ENCODE measurements at regions not wholly inside any gene's neighbourhood (a gene's known extent, or its start where the extent isn't known, plus 50 kb on each side); places are given as distances from the start of the nearest gene placed in this dataset.
A peak's percentile ranks its signal among the peaks of the same experiment; 100 is the strongest.

DNA sequence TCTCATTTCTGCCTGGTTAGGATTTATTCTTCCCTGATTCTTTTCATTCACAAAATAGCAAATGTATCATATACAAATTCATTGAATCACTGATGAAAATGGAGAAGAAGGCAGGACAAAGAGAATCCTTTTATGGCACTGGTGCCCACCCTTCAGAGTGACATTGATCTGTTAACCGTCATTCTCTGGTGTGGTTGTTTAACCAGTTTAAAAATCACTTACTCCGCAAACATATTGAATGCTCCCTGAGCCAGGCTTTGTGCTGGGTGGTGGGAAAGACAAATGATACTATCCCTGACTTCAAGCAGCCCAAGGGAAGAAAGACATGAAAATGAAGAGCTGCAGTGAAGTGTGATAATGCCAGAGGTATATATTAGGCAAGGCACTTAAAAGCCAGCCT lies 187.5 kb upstream of the SLC38A2 start:
- no TSS peak for BruUV-seq (replicated peaks)
- Histone ChIP-seq H3K4me3 (ENCODE audit: low read depth, low read length, poor library complexity, severe bottlenecking) (no peak overlapping the region), H3K9me3 (ENCODE audit: low read depth, low read length, poor library complexity, severe bottlenecking) (peaks cover under 1% of the 10 kb centered on the region), H3K27ac (ENCODE audit: low read depth, low read length, poor library complexity, severe bottlenecking) (peak overlapping the region; percentile 47), H3K36me3 (ENCODE audit: insufficient read depth, low read length, poor library complexity, severe bottlenecking) (no peaks in the 10 kb centered on the region), H3K27me3 (replicated peaks; ENCODE audit: insufficient read depth, low read depth, low read length, poor library complexity) (no peaks in the 10 kb centered on the region), H3K4me1 (ENCODE audit: insufficient read depth, low read length, poor library complexity, severe bottlenecking) (peaks cover 53% of the 10 kb centered on the region)
- intact Hi-C loops (cut with micrococcal nuclease; ENCODE audit: unreplicated experiment), result loop anchor here (5.0 kb wide), 1 partner anchor 97 kb away; no protein-coding TSS in a partner anchor
- ChIA-PET CTCF (no interaction called here), POLR2A (ENCODE audit: low non-redundant PET) (no interaction called here)
- TF ChIP-seq EZH2 (IDR thresholded peaks at IDR 0.05; ENCODE audit: borderline replicate concordance, low read depth, low read length, poor library complexity, severe bottlenecking), result no peak
- TF ChIP-seq, protein P1, sequence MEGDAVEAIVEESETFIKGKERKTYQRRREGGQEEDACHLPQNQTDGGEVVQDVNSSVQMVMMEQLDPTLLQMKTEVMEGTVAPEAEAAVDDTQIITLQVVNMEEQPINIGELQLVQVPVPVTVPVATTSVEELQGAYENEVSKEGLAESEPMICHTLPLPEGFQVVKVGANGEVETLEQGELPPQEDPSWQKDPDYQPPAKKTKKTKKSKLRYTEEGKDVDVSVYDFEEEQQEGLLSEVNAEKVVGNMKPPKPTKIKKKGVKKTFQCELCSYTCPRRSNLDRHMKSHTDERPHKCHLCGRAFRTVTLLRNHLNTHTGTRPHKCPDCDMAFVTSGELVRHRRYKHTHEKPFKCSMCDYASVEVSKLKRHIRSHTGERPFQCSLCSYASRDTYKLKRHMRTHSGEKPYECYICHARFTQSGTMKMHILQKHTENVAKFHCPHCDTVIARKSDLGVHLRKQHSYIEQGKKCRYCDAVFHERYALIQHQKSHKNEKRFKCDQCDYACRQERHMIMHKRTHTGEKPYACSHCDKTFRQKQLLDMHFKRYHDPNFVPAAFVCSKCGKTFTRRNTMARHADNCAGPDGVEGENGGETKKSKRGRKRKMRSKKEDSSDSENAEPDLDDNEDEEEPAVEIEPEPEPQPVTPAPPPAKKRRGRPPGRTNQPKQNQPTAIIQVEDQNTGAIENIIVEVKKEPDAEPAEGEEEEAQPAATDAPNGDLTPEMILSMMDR (conservative IDR thresholded peaks at IDR 0.05; ENCODE audit: low read depth, low read length), result no peak
- no peak for DNase-seq (ENCODE audit: low spot score)

DNA sequence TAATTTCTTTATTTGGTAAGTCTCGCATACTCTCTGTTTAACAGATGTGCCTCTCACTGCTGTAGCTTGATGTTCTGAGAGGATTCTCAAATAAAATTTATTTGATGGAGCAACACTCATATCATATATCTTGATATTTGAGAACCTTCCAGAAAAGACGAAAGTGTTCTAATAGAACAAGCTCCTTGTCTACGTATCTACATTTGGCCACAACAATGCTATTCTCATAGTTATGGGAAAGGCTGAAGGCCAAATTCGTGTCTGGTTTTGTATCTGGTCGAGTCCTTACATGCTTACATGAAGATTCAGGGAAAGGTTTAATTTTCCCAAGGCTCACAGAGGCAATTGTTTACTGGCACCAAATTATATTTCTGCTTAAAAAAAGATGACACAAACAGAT lies 186.7 kb upstream of the SLC38A2 start:
- POLR2A ChIA-PET (ENCODE audit: low non-redundant PET), result no interaction called here
- intact Hi-C loops (cut with micrococcal nuclease; ENCODE audit: unreplicated experiment), result loop anchor here (5.0 kb wide), 1 partner anchor 172 kb away; no protein-coding TSS in a partner anchor
- no peak overlapping the region for H3K27ac ChIP-seq (ENCODE audit: low read depth, low read length, poor library complexity, severe bottlenecking)
- H3K4me1 ChIP-seq (ENCODE audit: insufficient read depth, low read length, poor library complexity, severe bottlenecking), result peaks cover 61% of the 10 kb centered on the region
- CTCF ChIA-PET, result no interaction called here
- H3K4me3 ChIP-seq (ENCODE audit: low read depth, low read length, poor library complexity, severe bottlenecking), result no peak overlapping the region
- BruUV-seq (replicated peaks), result no TSS peak
- H3K9me3 ChIP-seq (ENCODE audit: low read depth, low read length, poor library complexity, severe bottlenecking), result no peaks in the 10 kb centered on the region
- no peak for DNase-seq (ENCODE audit: low spot score)
- H3K36me3 ChIP-seq (ENCODE audit: insufficient read depth, low read length, poor library complexity, severe bottlenecking), result no peaks in the 10 kb centered on the region
- no peaks in the 10 kb centered on the region for H3K27me3 ChIP-seq (replicated peaks; ENCODE audit: insufficient read depth, low read depth, low read length, poor library complexity)
- TF ChIP-seq EZH2 (IDR thresholded peaks at IDR 0.05; ENCODE audit: borderline replicate concordance, low read depth, low read length, poor library complexity, severe bottlenecking), result no peak
- TF ChIP-seq, protein P1 (conservative IDR thresholded peaks at IDR 0.05; ENCODE audit: low read depth, low read length), result no peak

DNA sequence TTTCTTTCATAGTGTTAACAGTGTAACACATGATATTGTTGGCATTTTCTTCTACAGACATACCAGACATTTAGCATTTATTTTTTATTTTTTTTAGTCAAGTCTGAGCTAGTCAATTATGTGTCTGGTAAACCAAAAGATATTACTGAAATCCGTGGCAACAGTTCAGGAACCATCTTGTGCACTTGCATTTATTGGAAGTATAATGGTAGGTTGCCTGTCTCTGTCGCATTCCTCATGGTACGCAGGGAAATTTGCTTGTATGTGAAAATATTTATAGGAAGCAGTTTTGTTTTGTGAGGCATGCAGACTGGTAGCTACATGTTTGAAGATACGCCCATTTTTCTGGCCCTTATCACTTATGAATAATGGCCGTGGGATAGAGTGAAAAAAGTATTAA lies 186.1 kb upstream of the SLC38A2 start:
- Histone ChIP-seq H3K4me1 (ENCODE audit: insufficient read depth, low read length, poor library complexity, severe bottlenecking) (peaks cover 67% of the 10 kb centered on the region), H3K27me3 (replicated peaks; ENCODE audit: insufficient read depth, low read depth, low read length, poor library complexity) (no peaks in the 10 kb centered on the region), H3K4me3 (ENCODE audit: low read depth, low read length, poor library complexity, severe bottlenecking) (no peak overlapping the region), H3K9me3 (ENCODE audit: low read depth, low read length, poor library complexity, severe bottlenecking) (no peaks in the 10 kb centered on the region), H3K27ac (ENCODE audit: low read depth, low read length, poor library complexity, severe bottlenecking) (peak overlapping the region; percentile 69), H3K36me3 (ENCODE audit: insufficient read depth, low read length, poor library complexity, severe bottlenecking) (no peaks in the 10 kb centered on the region)
- intact Hi-C loops (cut with micrococcal nuclease; ENCODE audit: unreplicated experiment), result loop anchor here (5.0 kb wide), 1 partner anchor 171 kb away; no protein-coding TSS in a partner anchor
- TF ChIP-seq, protein P1 (conservative IDR thresholded peaks at IDR 0.05; ENCODE audit: low read depth, low read length), result no peak
- no peak for TF ChIP-seq EZH2 (IDR thresholded peaks at IDR 0.05; ENCODE audit: borderline replicate concordance, low read depth, low read length, poor library complexity, severe bottlenecking)
- DNase-seq (ENCODE audit: low spot score), result no peak
- CTCF ChIA-PET, result no interaction called here
- BruUV-seq (replicated peaks), result no TSS peak
- POLR2A ChIA-PET (ENCODE audit: low non-redundant PET), result no interaction called here
